ENCODE measurements at regions not wholly inside any gene's neighbourhood (a gene's known extent, or its start where the extent isn't known, plus 50 kb on each side); places are given as distances from the start of the nearest gene placed in this dataset.

DNA sequence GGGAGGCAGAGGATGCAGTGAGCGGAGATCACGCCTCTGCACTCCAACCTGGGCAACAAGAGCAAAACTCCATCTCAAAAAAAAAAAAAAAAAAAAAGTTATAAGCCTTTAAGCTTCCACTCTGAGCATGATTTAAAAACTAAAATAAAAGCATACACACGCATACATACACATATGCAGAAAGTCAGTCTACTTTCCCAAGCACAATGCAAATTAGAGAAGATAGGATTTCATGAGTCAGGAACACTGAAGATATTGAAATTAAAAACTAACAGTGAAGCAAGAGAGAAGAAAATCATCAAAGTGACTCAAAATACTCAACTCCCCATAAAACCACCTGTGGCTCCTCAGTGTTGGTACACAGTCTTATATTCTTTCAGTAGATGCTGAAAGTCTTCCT lies 1009.5 kb upstream of the WWC1 start:
- TF ChIP-seq, protein P1, sequence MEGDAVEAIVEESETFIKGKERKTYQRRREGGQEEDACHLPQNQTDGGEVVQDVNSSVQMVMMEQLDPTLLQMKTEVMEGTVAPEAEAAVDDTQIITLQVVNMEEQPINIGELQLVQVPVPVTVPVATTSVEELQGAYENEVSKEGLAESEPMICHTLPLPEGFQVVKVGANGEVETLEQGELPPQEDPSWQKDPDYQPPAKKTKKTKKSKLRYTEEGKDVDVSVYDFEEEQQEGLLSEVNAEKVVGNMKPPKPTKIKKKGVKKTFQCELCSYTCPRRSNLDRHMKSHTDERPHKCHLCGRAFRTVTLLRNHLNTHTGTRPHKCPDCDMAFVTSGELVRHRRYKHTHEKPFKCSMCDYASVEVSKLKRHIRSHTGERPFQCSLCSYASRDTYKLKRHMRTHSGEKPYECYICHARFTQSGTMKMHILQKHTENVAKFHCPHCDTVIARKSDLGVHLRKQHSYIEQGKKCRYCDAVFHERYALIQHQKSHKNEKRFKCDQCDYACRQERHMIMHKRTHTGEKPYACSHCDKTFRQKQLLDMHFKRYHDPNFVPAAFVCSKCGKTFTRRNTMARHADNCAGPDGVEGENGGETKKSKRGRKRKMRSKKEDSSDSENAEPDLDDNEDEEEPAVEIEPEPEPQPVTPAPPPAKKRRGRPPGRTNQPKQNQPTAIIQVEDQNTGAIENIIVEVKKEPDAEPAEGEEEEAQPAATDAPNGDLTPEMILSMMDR (conservative IDR thresholded peaks at IDR 0.05; ENCODE audit: low read length), result no peak
- no peak for TF ChIP-seq EZH2phosphoT487 (IDR thresholded peaks at IDR 0.05; ENCODE audit: borderline replicate concordance, low read depth, low read length)
